ENCODE measurements at regions not wholly inside any gene's neighbourhood (a gene's known extent, or its start where the extent isn't known, plus 50 kb on each side); places are given as distances from the start of the nearest gene placed in this dataset.

GRCh38 chr7:69228212-69228811 lies 370.0 kb upstream of the AUTS2 start:
- H3K36me3 ChIP-seq (ENCODE audit: insufficient read depth, low read length), result no peaks in the 10 kb centered on the region
- no peaks in the 10 kb centered on the region for H3K79me2 ChIP-seq (ENCODE audit: insufficient read depth, low read length)
- H3K4me1 ChIP-seq (ENCODE audit: insufficient read depth, low read length), result no peaks in the 10 kb centered on the region
- H3K27me3 ChIP-seq (ENCODE audit: insufficient read depth, low read length, poor library complexity), result no peaks in the 10 kb centered on the region
- no peak overlapping the region for H3K4me3 ChIP-seq (ENCODE audit: low read depth in 1 of 2, low read length in 2 of 2)
- H3K27ac ChIP-seq (ENCODE audit: low read length), result no peak overlapping the region
- H2AFZ ChIP-seq (ENCODE audit: low read depth, low read length), result no peak overlapping the region
- ATAC-seq (ENCODE audit: insufficient read depth, low read depth) (no peak), DNase-seq (no peak)
- no peak overlapping the region for H3K9ac ChIP-seq (ENCODE audit: low read depth, low read length)
- H3K4me2 ChIP-seq (ENCODE audit: insufficient read depth, low read length), result no peak overlapping the region
- no peaks in the 10 kb centered on the region for H4K20me1 ChIP-seq (ENCODE audit: insufficient read depth, low read length)
- no peaks in the 10 kb centered on the region for H3K9me3 ChIP-seq (ENCODE audit: insufficient read depth, low read length, severe bottlenecking)
- TF ChIP-seq EZH2 (IDR thresholded peaks at IDR 0.05; ENCODE audit: borderline replicate concordance, low read depth, low read length, severe bottlenecking), result no peak
- TF ChIP-seq, protein P1, sequence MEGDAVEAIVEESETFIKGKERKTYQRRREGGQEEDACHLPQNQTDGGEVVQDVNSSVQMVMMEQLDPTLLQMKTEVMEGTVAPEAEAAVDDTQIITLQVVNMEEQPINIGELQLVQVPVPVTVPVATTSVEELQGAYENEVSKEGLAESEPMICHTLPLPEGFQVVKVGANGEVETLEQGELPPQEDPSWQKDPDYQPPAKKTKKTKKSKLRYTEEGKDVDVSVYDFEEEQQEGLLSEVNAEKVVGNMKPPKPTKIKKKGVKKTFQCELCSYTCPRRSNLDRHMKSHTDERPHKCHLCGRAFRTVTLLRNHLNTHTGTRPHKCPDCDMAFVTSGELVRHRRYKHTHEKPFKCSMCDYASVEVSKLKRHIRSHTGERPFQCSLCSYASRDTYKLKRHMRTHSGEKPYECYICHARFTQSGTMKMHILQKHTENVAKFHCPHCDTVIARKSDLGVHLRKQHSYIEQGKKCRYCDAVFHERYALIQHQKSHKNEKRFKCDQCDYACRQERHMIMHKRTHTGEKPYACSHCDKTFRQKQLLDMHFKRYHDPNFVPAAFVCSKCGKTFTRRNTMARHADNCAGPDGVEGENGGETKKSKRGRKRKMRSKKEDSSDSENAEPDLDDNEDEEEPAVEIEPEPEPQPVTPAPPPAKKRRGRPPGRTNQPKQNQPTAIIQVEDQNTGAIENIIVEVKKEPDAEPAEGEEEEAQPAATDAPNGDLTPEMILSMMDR (IDR thresholded peaks at IDR 0.05; ENCODE audit: borderline replicate concordance, extremely low read depth, low read length, poor library complexity, severe bottlenecking), result no peak

- peaks cover 7% of the 10 kb centered on the region for H3K27me3 ChIP-seq (ENCODE audit: insufficient read depth, low read length, poor library complexity)
- DNase-seq (no peak), ATAC-seq (ENCODE audit: insufficient read depth, low read depth) (no peak)
- H3K27ac ChIP-seq (ENCODE audit: low read length), result no peak overlapping the region
- H3K9ac ChIP-seq (ENCODE audit: low read depth, low read length), result no peak overlapping the region
- no peak overlapping the region for H3K4me2 ChIP-seq (ENCODE audit: insufficient read depth, low read length)
- H3K36me3 ChIP-seq (ENCODE audit: insufficient read depth, low read length), result no peaks in the 10 kb centered on the region
- H2AFZ ChIP-seq (ENCODE audit: low read depth, low read length), result no peak overlapping the region
- no peak overlapping the region for H3K4me3 ChIP-seq (ENCODE audit: low read depth in 1 of 2, low read length in 2 of 2)
- H3K9me3 ChIP-seq (ENCODE audit: insufficient read depth, low read length, severe bottlenecking), result no peaks in the 10 kb centered on the region
- no peaks in the 10 kb centered on the region for H3K79me2 ChIP-seq (ENCODE audit: insufficient read depth, low read length)
- no peaks in the 10 kb centered on the region for H3K4me1 ChIP-seq (ENCODE audit: insufficient read depth, low read length)
- H4K20me1 ChIP-seq (ENCODE audit: insufficient read depth, low read length), result no peaks in the 10 kb centered on the region
- TF ChIP-seq, protein P1 (IDR thresholded peaks at IDR 0.05; ENCODE audit: borderline replicate concordance, extremely low read depth, low read length, poor library complexity, severe bottlenecking), result no peak
- no peak for TF ChIP-seq EZH2 (IDR thresholded peaks at IDR 0.05; ENCODE audit: borderline replicate concordance, low read depth, low read length, severe bottlenecking)
Observed at GRCh38 chr7:69232445-69233376, 365.6 kb upstream of the AUTS2 start.

- Histone ChIP-seq H3K36me3 (ENCODE audit: insufficient read depth, low read length) (no peaks in the 10 kb centered on the region), H4K20me1 (ENCODE audit: insufficient read depth, low read length) (no peaks in the 10 kb centered on the region), H3K27ac (ENCODE audit: low read length) (no peak overlapping the region), H3K4me1 (ENCODE audit: insufficient read depth, low read length) (no peaks in the 10 kb centered on the region), H3K4me3 (ENCODE audit: low read depth in 1 of 2, low read length in 2 of 2) (no peak overlapping the region), H3K27me3 (ENCODE audit: insufficient read depth, low read length, poor library complexity) (peaks cover 7% of the 10 kb centered on the region), H3K79me2 (ENCODE audit: insufficient read depth, low read length) (no peaks in the 10 kb centered on the region), H2AFZ (ENCODE audit: low read depth, low read length) (no peak overlapping the region), H3K9me3 (ENCODE audit: insufficient read depth, low read length, severe bottlenecking) (no peaks in the 10 kb centered on the region), H3K9ac (ENCODE audit: low read depth, low read length) (no peak overlapping the region), H3K4me2 (ENCODE audit: insufficient read depth, low read length) (no peak overlapping the region)
- no peak for DNase-seq
- no peak for TF ChIP-seq EZH2 (IDR thresholded peaks at IDR 0.05; ENCODE audit: borderline replicate concordance, low read depth, low read length, severe bottlenecking)
- TF ChIP-seq, protein P1 (IDR thresholded peaks at IDR 0.05; ENCODE audit: borderline replicate concordance, extremely low read depth, low read length, poor library complexity, severe bottlenecking), result no peak
- no peak for ATAC-seq (ENCODE audit: insufficient read depth, low read depth)
Observed at GRCh38 chr7:69237541-69237940, 360.7 kb upstream of the AUTS2 start.

Data from DND-41 (cell line).